ENCODE measurements at regions not wholly inside any gene's neighbourhood (a gene's known extent, or its start where the extent isn't known, plus 50 kb on each side); places are given as distances from the start of the nearest gene placed in this dataset.
"Not testable (repeated sequence)": the region's sequence is repeated elsewhere in the genome, so short reads cannot be mapped to it uniquely, and the experiment has no call there.

DNA sequence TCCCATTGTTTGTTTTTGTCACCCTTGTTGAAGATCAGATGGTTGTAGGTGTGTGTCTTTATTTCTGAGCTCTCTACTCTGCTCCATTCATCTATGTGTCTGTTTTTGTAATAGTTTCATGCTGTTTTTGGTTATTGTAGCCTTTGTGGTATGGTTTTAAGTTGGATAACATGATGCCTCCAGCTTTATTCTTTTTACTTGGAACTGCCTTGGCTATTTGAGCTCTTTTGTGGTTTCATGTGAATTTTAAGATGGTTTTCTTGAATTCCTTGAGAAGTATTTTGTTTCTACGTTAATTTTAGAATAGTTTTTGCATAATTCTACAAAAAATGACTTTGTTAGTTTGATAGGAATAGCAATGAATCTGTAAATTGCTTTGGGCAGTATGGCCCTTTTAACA lies 170.0 kb upstream of the IGFBP3 start:
- no peak for DNase-seq

DNA sequence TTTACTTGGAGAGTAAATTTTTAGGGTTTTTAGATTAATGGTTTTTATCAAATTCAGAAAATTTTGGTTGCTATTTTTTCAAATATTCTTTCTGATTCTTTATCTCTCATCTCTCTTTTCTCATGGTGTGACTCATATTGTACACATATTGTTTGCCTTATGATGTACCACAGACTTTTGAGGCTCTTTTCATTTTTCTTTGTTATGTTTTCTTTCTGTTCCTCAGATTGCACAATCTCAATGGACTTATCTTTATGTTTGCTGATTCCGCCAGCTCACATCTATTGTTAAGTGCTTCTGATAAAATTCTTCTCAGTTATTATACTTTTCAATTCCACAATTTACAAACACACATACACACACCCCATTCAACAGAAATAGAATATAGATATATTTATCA lies 168.2 kb upstream of the IGFBP3 start:
- no peak for DNase-seq

DNA sequence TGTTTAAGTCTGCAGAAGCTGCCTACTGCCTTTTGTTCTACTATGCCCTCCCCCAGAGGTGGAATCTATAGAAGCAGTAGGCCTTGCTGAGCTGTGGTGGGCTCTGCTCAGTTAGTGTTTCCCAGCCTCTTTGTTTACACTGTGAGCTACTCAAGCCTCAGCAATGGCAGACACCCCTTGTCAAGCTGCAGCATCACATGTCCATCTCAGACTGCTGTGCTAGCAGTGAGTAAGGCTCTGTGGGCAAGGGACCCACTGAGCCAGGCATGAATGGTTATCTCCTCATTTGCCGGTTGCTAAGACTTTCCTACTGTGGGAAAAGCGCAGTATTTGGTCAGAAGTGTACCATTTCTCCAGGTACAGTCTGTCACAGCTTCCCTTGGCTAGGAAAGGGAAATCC lies 167.4 kb upstream of the IGFBP3 start:
- DNase-seq, result not testable (repeated sequence)

DNA sequence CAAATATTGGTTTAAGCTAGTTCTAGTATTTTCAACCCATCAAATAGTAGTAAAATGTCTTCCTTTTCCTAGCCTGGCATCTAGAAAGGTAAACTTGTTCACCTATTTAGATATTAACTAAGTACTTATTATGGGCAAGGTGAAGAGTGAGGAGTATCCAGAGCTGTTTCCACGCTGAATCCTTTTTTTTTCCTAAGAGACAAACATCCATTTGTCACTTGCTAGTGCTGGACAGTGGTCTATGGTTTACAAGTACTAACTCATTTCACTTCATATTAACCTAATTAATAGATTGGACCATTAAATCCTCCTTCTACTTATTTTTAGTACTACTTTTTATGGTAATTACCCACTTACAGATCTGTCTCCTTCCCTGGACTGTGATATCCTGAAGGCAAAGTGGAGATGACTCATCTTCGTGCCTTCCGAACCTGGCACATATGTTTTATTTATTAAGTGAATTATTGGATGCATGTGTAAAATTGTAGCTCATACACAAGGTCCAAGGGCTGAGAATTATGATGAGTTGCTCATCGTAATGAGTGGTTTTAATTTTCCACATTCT lies 159.6 kb upstream of the IGFBP3 start:
- DNase-seq, result no peak

DNA sequence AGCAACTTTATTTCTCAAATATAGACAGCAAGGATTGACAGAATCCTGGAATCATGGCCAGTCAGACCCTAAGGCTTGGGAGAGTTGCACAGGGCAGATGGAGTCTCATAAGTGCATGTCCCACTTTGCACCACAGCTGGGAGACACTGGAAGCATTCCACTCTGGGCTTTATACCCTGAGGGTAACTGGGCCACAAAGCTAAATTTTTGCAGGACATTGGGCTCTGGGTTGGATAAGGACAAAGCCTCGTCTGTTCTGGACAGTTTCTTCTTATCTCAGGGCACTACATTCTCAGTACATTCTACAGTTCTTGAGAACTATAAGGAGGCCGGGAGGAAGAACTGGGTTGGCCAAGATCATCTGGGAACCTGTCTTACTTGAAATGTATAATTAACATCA lies 158.3 kb upstream of the IGFBP3 start:
- DNase-seq, result no peak

DNA sequence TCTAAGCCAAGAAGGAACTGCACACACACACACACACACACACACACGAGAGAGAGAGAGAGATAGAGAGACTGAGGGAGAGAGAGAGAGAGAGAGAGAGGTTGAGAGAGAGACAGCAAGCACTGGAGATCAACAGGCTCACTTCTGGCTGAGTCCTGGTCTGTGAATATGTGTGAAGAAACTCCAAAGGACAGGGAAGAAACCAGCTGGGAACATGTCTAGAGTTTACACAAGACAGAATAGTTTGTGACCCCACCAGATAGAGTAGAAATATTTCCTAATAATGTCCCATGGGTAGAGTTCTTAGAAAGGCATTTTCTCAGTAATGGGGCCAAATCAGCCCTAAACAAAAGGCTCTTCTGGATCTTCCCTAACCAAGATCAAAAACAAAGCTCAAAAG lies 155.5 kb upstream of the IGFBP3 start:
- DNase-seq, result no peak

DNA sequence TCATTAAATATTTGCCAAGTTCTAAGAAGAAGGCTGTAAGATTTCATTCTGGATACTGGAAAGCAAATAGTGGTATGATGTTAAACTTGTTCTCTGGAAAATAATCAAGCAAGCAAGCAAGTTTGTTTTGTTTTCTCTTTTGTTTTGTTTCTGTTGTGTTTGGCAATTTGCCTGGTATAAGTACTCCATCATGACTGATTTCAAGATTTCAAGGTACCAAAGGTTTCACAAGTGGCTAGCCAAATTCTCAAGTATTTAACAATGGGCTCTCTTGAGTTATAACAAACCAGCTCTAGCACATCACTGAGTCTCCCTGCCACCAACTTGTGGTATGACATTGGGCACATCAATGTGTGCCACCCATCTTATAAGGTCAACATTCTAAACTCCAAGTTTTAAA lies 151.7 kb upstream of the IGFBP3 start:
- DNase-seq, result no peak

DNA sequence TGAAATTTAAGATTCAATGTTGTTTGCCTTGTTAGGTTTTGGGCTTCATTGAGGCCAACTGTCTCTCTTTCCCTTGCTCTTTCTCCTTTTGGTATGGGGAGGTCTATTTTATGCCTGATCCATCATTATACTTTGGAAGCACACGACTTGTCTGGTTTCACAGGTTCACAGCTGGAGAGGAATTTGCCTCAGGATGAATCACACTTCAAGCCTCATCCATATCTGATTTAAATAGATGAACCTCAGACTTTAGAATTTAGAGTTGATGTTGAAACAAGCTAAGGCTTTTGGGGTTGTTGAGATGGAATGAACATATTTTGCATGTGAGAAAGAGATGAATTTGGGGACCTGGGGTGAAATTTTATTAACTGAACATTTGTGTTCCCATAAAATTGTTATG lies 150.5 kb upstream of the IGFBP3 start:
- DNase-seq, result no peak

DNA sequence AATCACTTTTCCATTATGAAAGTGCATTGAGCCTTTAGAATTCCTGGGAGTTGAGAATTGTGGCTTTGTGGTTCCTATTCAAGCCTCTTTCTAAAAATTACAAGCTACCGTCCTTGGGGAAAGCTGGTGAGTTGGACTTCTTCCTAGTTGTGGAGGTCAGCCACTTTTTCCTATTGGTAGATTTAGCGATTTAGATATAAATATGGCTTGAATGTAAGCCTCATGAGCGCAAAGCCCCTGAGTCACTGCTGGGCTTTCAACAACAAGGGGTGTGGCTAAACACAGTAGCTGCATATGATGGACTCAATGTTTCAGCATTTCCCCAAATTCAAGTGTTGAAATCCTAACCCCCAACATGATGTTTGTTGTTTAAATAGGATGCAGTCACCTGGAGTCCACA lies 150.0 kb upstream of the IGFBP3 start:
- DNase-seq, result no peak

DNA sequence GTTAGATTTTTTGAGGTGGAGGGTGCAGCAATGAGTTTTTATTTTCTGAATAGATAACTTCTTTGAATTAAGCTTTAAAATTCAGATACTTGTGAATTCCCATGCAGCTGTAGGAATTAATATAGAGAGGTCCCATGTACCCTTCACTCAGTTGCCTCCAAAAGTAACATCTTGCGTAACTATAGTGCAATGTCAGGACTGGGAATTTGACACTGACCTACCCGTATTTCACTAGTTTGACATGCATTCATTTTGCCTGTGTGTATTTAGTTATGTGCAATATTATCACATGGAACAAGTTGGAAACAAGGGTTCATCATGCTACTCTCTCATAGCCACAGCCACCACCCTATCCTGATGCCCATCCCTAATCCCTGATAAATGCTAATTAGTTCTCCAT lies 147.1 kb upstream of the IGFBP3 start:
- DNase-seq, result no peak

DNA sequence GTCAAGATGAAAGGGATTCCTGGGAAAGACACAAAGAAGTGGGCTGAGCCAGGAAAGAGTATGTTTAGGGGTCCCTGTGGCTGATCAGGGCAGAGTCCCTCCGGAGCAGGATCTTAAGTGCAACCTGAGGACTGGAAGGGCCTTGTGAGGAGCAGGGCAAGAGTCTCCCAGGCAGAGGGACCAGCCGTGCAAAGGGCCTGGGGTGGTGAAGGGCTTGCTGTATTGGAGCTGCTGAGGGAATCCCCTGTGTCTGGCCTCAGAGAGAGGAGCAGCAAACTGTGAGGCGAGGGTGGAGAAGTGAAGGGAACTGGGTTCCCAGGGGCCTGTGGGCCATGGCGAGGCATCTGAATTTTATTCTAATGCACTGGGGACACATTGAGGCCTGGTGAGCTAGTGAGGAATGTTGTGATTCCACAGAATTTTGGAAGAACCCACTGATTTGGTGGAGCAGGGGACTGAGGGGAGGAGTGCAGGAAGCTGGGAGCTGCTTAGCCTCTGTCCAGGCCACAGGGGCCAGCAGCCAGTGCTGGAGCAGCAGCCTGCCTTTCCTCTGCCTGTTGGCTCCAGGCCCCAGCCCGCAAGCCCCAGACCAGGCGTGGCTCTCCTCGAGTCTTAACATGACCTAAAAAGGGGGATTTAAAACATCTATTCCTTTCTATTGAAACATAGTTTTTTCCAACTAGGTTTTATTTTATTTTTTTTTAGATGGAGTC lies 138.4 kb upstream of the IGFBP3 start:
- DNase-seq, result no peak

DNA sequence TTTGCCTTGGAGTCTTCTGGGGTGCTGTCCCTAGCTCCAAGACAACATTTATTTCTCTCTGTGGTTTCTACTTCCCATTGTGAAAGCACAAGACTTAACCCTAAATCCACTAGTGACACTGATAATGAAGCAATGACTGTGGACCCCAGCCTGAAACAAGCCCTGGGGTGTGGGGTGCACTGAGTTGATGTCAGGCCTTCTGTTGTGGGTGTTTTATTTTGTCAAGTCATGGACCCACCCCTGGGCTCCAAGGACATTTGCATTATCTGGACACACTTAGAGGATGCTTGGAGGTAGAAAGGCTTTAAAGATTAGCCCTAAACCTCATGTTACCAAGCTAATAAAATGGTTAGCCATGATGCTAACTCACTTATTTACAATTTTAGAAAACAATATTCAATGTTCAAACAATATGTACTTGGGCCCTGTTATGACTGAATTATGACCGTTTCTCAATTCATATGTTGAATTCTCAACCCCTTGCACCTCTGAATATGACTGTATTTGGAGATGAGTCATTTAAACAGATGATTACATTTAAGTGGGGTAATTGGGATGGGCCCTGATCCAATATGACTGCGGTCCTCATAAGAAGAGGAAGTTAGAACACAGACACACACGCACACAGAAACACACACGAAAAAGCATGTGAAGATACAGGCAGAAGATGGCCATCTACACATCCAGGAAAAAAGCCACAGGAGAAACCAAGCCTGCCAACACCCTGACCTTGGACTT lies 137.2 kb upstream of the IGFBP3 start:
- no peak for DNase-seq

DNA sequence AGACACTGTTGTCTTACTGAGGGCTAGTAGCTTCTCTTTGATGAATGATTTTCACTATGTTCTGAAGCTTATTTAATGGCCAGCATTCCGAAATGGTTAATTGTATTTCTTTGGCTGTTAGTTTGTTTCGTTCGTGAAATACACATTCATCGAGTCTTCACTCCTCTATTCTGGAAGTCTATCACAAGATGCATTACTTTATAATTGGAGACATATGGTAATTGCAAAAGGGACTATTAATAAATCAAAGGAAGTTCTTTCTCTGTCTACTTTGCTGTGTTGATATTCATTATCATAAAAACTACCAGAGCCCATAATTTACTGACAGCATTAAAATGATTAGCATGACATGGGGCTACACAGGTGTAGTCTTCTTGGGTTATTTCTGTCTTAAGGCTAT lies 133.8 kb upstream of the IGFBP3 start:
- DNase-seq, result no peak

DNA sequence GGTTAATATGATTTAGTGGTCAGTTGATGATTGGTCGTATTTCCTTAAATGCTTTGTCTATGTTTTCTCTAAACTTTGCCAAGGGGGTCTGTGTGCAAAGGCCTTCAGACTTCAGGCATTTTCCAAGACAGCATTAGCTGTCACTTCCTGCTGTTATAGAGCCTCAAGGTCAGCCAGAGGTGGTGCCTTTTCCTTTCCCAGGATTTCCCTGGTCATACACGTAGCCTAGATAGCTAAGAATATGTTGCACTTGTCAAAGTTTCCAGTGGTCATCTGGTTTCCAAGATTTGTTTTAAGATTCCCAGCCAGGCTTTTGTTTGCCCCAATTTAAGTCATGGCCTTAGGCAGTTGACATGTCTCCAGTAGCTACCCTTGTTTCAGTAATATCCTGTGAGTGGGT lies 133.2 kb upstream of the IGFBP3 start:
- no peak for DNase-seq

DNA sequence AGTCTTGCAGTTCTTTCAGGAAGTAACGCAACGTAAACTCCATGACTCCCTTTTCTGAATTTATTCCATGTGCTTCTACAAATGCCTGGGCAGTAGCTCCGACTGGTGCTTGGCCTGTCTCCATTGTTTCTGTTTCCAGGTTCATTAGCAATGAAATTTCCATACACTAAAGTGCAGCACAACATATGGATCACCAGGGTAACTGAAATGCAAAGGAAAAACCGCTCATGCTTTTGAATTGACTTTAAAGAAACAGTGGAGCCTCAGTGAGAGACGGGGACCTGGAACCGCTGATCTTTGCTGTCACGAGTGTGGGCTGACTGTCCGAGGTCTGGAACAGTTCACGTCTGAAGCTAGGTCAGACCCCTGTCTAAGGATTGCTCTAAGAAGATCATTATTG lies 126.5 kb upstream of the IGFBP3 start:
- DNase-seq, result no peak

DNA sequence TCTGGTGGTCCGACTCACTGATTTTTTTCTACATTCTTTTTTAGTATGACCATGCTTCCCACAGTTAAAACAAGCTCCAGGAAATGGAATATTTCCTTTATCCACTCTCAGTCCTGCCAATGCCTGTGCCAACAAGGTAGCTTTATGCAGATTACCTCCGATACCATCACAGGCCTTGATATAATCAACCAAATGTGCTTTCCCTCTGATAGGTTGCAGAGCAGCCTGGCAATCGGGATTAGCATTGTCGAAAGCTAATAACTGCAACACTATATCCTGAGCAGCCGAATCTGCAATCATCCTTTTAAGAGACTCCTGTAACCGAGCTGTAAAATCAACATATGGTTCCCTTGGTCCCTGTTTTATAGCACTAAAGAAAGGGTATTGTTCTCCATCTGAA lies 122.3 kb upstream of the IGFBP3 start:
- DNase-seq, result not testable (repeated sequence)

DNA sequence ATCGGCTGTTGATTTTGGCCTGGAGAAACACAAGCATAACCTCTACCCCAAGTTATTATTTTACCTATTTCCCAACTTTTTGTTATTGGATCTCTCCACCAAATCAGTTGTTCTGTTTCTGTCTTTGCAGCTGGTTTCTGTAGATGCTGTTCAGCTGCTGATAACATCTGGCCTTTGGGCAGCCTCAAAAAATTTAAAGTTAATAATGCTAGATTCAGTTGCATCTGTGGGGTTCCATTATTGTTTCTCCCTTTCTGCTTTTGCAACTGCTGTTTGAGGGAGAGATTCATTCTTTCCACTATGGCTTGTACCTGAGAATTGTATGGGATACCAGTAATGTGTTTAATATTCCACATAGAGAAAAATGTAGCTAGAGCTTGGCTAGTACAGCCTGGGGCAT lies 118.7 kb upstream of the IGFBP3 start:
- DNase-seq, result not testable (repeated sequence)

DNA sequence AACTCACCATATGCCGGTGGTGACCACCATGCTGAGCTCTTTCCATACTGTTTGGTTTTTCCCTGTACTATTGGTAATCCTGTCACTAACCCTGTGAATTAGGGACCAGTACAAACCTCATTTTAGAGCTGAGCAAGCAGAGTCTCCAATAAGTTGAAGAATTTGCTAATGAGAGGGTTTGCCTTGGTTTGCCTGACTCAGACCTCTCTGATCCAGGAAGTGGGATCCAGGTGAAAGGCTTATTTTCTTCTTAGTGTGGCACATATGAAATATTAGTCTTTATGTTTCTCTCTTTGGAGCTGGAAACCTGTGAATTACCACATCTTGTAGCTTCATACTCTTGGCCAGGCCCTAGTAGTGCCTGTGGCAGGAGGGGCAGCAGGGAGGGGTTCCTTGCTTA lies 114.1 kb upstream of the IGFBP3 start:
- DNase-seq, result no peak

DNA sequence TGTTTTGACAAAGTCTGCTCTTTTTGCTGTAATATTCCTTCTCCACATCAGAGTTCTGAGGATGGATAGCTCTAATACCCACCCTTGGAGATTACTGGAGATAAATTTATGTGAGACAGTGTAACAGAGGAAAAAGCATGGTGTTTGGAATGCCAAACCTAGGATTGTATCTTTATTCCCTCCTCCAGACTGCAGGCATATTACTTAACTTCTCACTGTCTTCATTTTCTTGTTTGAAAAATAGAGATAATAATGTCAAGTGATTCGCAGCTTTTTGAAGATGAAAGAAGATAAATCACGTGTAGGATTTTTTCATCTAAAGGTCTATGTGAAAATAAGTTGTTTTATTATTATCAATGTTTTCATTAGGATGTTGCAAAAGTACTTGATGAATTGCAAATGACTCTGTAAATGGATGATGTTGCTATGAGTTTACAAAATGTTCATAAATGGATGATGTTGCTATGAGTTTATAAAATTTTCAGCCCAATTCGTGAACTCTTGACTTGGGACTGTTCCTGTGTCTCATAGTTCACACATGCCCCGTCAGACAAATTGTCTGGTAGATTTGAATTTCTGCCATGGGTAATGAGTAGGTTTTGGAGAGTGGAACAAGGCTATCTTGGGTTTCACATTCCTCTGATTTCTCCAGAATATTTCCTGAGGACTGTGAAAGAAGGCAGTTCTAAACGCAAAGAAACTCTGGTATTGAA lies 113.1 kb upstream of the IGFBP3 start:
- DNase-seq, result no peak

DNA sequence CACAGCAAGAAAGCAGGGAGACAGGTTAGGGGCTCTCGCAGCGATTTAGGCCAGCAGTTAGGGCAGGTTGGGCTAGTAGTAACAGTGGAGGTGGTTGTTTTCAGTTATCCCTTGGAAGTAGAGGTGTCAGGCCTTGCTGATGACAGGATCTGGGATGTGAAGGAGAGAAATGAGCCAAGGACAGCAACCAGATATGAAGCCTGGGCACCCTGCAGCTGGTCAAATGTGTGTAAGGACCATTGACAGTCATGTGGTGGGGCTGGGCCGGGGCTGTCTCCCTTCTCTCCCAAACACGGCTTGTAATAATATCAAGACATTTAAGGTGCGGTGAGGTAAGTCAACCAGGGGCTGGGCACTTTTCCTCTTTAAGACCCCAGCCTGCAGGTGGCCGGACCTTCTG lies 112.5 kb upstream of the IGFBP3 start:
- DNase-seq, result no peak

DNA sequence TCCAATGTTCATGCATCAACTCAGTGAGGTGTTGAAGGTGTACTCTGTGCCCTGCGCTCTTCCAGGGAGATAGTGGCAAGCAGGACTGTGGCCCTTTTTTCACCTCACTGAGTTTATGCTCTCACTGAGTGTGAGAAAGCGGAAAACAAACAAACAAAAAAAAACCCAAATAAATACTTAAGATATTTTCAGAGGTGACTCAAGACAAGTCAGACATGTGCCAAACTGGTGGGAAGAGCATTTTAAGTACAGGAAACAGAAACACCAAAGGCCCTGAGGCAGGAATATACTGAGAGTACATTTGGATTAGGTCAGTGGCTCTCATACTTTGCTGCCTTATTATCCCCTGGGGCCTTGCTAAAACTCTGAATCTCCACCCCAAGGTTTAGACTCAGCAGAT lies 111.9 kb upstream of the IGFBP3 start:
- no peak for DNase-seq

DNA sequence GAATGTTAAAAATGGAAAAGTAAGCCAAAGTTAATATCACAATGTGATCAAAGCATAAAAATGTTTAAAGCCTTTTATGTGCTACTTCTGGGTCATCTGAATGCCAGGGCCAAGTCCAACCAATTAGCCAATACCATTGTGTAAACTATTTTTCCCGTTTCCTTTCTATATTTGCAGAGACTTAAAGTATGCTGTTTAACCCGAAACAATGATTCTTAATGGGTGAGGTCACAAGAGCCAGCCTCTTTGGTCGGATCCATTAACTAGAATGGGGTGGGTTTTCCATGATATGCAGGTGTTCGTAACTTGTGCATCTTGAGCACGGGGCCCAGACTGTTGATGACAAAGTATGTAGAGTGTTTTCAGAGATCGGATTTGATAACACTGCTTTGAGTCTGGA lies 111.3 kb upstream of the IGFBP3 start:
- no peak for DNase-seq

DNA sequence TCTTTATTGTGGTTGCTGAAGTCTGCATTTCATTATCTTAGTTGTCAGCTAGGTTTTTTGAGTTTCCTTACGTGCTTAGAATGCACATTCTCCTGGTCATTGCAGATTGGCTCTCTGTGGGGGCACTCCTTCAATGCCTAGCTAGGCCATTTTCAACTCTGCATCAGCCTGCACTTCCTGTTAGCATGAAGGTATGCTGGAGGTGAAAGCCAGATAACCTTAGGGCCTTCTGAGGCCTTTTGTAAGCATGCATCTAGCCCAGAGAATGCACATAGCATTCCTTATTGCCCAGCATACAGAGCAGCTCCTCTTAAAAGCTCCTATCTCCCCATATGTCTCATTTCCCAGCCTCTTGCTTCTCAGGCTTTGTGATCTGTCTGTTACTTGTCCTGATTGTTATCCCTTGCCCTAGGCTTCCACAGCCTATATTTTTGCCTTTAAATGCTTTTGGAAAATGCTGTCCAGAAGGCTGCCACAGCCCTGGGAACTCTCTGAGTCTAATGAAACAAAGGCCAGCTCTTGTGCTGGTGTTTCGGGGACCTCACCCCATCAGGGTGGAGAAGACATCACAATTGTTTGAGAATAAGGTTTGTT lies 108.1 kb upstream of the IGFBP3 start:
- DNase-seq, result no peak

DNA sequence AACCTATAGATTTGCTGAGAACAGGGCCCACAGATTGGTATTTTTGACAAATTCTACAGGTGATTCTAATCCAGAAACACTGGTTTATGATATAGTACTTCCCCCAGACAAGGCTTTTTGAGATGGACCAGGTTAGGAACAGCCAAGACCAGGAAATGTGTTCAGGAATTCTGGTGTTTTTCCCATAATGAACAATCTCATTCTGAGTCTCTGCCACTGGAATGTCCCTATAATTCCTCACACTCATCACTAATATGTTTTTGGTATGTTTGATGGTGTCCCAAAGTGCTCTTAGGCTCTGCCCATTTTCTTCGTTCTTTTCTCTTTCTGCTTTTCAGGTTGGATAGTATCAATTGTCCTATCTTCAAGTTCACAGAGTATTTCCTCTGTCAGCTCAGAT lies 107.2 kb upstream of the IGFBP3 start:
- no peak for DNase-seq
